ENCODE measurements at regions not wholly inside any gene's neighbourhood (a gene's known extent, or its start where the extent isn't known, plus 50 kb on each side); places are given as distances from the start of the nearest gene placed in this dataset.

- Histone ChIP-seq H3K4me1 (ENCODE audit: insufficient read depth, low read length) (no peaks in the 10 kb centered on the region), H3K4me2 (ENCODE audit: low read length) (no peak overlapping the region), H3K27ac (ENCODE audit: low read length) (no peak overlapping the region), H3K9me2 (replicated peaks; ENCODE audit: low read length) (no peaks in the 10 kb centered on the region), H3K9me3 (ENCODE audit: low read length) (no peaks in the 10 kb centered on the region), H3K79me2 (ENCODE audit: low read length) (no peaks in the 10 kb centered on the region), H3F3A (ENCODE audit: low read length, unreplicated experiment) (no peaks in the 10 kb centered on the region), H3K27me3 (ENCODE audit: low read length) (no peaks in the 10 kb centered on the region), H3K9ac (ENCODE audit: low read length) (no peak overlapping the region), H4K20me1 (ENCODE audit: low read length) (no peaks in the 10 kb centered on the region), H3K4me3 (ENCODE audit: low read length) (no peak overlapping the region), H3K36me3 (ENCODE audit: low read depth, low read length) (no peaks in the 10 kb centered on the region), H2AFZ (ENCODE audit: low read length) (no peak overlapping the region)
- ChIA-PET CTCF (no interaction called here), POLR2A (ENCODE audit: unreplicated experiment) (no interaction called here)
- BruUV-seq (replicated peaks): no TSS peak
- intact Hi-C loops (cut with micrococcal nuclease): no loop called here
- no peak for ATAC-seq
- no peak for DNase-seq
- TF ChIP-seq CTCF (conservative IDR thresholded peaks at IDR 0.05; ENCODE audit: low read depth, low read length): no peak
- no peak for TF ChIP-seq EZH2 (IDR thresholded peaks at IDR 0.05; ENCODE audit: low read length, unreplicated experiment)
These were observed 981.2 kb downstream of the SQOR start for GRCh38 chr15:46616033-46616432.

GRCh38 chr15:46617507-46617906 lies 982.7 kb downstream of the SQOR start:
- BruUV-seq (replicated peaks): no TSS peak
- no peaks in the 10 kb centered on the region for H3K9me2 ChIP-seq (replicated peaks; ENCODE audit: low read length)
- POLR2A ChIA-PET (ENCODE audit: unreplicated experiment): no interaction called here

GRCh38 chr15:46618984-46619383 lies 984.2 kb downstream of the SQOR start:
- Histone ChIP-seq H4K20me1 (ENCODE audit: low read length) (no peaks in the 10 kb centered on the region), H3K27ac (ENCODE audit: low read length) (no peak overlapping the region), H3K4me3 (ENCODE audit: low read length) (no peak overlapping the region), H3K79me2 (ENCODE audit: low read length) (no peaks in the 10 kb centered on the region), H3K9me2 (replicated peaks; ENCODE audit: low read length) (no peaks in the 10 kb centered on the region), H3K27me3 (ENCODE audit: low read length) (no peaks in the 10 kb centered on the region), H3K4me2 (ENCODE audit: low read length) (no peak overlapping the region), H2AFZ (ENCODE audit: low read length) (no peak overlapping the region), H3K9ac (ENCODE audit: low read length) (no peak overlapping the region), H3F3A (ENCODE audit: low read length, unreplicated experiment) (no peaks in the 10 kb centered on the region), H3K9me3 (ENCODE audit: low read length) (no peaks in the 10 kb centered on the region), H3K36me3 (ENCODE audit: low read depth, low read length) (no peaks in the 10 kb centered on the region), H3K4me1 (ENCODE audit: insufficient read depth, low read length) (no peaks in the 10 kb centered on the region)
- DNase-seq (no peak), ATAC-seq (no peak)
- intact Hi-C loops (cut with micrococcal nuclease): no loop called here
- CTCF ChIA-PET: no interaction called here
- POLR2A ChIA-PET (ENCODE audit: unreplicated experiment): no interaction called here
- no peak for TF ChIP-seq EZH2 (IDR thresholded peaks at IDR 0.05; ENCODE audit: low read length, unreplicated experiment)
- no peak for TF ChIP-seq CTCF (conservative IDR thresholded peaks at IDR 0.05; ENCODE audit: low read depth, low read length)
- TF ChIP-seq EZH2phosphoT487 (IDR thresholded peaks at IDR 0.05; ENCODE audit: borderline replicate concordance, low read length): no peak
- no TSS peak for BruUV-seq (replicated peaks)

More at GRCh38 chr15:46617507-46617906, 982.7 kb downstream of the SQOR start:
- CTCF ChIA-PET: no interaction called here
- Histone ChIP-seq H2AFZ (ENCODE audit: low read length) (no peak overlapping the region), H3K9me3 (ENCODE audit: low read length) (no peaks in the 10 kb centered on the region), H3K4me2 (ENCODE audit: low read length) (no peak overlapping the region), H3K4me1 (ENCODE audit: insufficient read depth, low read length) (no peaks in the 10 kb centered on the region), H3K79me2 (ENCODE audit: low read length) (no peaks in the 10 kb centered on the region), H3K9ac (ENCODE audit: low read length) (no peak overlapping the region), H3K4me3 (ENCODE audit: low read length) (no peak overlapping the region), H3K27me3 (ENCODE audit: low read length) (no peaks in the 10 kb centered on the region), H4K20me1 (ENCODE audit: low read length) (no peaks in the 10 kb centered on the region), H3K36me3 (ENCODE audit: low read depth, low read length) (no peaks in the 10 kb centered on the region), H3F3A (ENCODE audit: low read length, unreplicated experiment) (no peaks in the 10 kb centered on the region), H3K27ac (ENCODE audit: low read length) (no peak overlapping the region)
- TF ChIP-seq EZH2 (IDR thresholded peaks at IDR 0.05; ENCODE audit: low read length, unreplicated experiment) (no peak), EZH2phosphoT487 (IDR thresholded peaks at IDR 0.05; ENCODE audit: borderline replicate concordance, low read length) (no peak)
- intact Hi-C loops (cut with micrococcal nuclease): no loop called here
- DNase-seq (no peak), ATAC-seq (no peak)

All from PC-3 (cell line).